HG03457 (cell line): ENCODE measurements at regions not wholly inside any gene's neighbourhood (a gene's known extent, or its start where the extent isn't known, plus 50 kb on each side); places are given as distances from the start of the nearest gene placed in this dataset.

Experiments used
- ATAC-seq: cut with Tn5 transposase; IDR thresholded peaks from one replicate; pipeline ENCODE4 v1.9.1; 2021; ENCODE audit warnings: moderate number of reproducible peaks; ENCODE audit not compliant: unreplicated experiment

GRCh38 chr2:120807751-120808150, 72.1 kb downstream of the GLI2 start:
- ATAC-seq, result no peak

DNA sequence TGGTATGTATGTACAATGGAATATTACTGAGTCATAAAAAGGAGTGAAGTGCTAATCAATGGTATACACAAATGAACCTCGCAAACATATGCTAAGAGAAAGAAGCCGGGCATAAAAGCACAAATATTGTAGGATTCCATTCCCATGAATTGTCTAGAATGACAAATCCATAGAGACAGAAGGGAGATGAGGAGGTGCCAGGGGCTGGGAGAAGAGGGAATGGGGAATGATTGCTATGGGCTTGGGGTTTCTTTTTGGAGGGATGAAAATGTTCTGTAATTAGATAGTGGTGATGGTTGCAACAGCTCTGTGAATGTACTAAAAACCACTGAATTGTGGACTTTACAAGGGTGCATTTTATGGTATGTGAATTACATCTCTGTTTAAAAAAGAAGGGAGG, 73.5 kb downstream of the GLI2 start:
- ATAC-seq, result no peak

GRCh38 chr2:120809609-120810440, 74.2 kb downstream of the GLI2 start:
- no peak for ATAC-seq

DNA sequence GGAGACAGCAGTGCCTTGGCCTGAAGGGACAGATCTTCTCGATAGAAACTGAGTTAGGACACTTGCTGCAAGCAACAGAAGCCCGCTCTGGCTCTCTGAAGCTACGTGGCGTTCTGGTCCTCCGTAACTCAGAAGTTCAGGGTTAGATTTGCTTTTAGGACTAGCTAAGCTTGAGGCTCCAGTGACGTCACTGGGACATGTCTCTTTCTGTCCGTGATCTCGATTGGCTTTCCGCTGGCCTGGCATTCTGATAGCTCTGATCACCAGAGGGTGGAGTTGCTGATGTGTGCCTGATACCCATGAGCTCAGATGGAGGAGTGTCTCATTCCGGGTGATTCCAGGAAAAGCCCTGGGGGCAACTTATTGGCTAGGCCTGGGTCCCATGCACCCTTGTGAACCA, 75.0 kb downstream of the GLI2 start:
- ATAC-seq, result no peak

DNA sequence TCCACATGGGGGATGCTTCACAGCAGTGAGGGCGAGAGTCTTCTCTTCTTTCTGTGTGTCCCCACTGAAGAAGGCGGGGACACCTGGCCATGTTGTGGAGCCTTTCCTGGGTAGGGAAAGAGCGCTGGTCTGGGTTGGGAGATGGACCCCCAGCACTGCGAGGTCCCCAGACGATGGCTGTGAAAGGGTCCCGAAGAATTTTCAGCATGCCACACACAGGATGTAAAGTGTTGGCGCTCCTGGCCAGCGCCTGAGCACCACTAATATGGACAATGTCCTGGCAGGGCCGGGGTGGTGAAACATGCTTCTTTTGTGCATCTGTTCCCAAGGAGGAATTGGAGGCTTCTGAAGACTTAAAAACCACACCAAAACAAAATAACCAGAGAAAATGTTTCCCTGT, 77.2 kb downstream of the GLI2 start:
- ATAC-seq, result no peak

GRCh38 chr2:120814352-120814751, 78.7 kb downstream of the GLI2 start:
- ATAC-seq, result no peak

- no peak for ATAC-seq
Measured at GRCh38 chr2:120815292-120815691, 79.6 kb downstream of the GLI2 start.

DNA sequence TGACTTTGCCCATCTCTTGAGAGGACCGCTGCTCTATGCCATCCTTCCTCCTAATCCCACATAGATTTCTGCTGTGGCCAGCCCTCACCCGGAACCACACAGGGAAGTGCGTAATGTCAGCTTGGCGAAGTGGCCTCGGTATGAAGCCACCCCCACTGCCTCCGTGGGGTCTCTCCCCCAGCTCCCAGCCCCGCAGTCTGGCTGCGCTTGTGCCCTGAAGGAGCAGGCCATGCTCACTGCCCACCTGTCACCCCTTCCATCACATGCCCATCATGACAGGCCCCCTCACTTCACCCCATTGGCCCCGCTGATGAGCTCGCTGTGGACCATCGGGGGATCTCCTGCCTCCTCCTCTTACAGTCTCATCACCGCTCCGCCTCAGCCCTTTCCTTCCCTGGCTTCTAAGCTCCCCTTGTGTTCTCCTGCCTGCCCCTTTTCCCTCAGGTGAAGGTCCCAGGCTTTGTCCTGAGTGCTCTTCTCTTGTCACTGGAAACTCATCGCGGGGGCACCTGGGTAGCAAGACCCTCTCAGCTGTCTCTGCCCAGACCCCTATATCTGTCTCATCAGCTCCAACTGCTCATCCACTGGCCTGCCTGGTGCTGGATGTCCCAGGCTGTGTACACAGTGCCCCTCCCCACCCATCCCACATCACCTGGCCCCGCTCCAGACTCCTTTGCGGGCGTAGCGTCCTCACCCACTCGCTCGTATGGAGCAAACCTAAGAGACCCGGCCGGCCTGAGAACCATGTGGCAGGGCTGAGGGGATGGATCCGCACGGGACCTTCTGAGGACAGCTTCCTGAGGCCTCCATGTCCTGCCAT, 81.7 kb downstream of the GLI2 start:
- ATAC-seq, result no peak

DNA sequence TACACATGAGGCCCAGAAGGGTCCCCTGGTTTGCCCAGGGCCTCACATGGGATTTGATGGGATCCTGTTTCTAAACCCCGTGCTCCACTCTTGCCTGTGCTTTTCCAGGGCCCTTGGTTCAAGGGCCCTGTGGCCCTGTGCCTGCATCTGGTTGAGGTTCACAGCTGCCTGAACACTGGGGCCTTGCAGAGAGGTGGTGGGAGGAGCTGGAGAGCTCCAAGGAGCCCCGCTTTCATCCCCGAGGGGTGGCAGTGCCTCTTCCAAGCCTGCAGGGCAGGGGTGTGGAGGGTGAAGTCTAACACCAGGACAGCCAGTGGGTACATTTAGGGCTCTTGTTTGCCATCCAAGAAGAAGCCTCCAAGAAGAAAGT, 82.3 kb downstream of the GLI2 start:
- ATAC-seq, result no peak

DNA sequence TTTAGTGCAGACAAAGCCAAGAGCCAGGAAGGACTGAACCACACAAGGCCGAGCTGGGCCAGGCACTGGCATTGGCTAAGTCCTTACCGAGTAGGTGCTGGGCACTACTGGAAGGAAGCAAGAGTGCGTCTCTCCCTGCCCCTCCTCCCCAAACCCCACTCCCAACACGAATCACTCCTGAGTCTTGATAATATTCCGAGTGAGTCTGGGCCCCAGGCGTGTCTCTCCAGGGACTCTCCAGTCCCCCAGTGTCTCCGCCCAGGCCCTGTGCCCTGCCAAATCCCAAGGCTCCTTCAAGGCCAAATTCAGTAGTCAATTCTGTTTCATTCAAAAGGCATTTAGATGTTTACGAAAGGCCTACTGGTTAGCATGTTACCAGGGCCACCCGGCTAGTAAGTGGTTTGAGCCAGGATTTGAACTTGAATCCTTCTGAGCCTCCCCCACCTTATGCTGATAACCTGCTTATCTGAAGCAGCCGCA, 82.8 kb downstream of the GLI2 start:
- no peak for ATAC-seq

GRCh38 chr2:120819720-120820210, 84.1 kb downstream of the GLI2 start:
- ATAC-seq, result no peak

DNA sequence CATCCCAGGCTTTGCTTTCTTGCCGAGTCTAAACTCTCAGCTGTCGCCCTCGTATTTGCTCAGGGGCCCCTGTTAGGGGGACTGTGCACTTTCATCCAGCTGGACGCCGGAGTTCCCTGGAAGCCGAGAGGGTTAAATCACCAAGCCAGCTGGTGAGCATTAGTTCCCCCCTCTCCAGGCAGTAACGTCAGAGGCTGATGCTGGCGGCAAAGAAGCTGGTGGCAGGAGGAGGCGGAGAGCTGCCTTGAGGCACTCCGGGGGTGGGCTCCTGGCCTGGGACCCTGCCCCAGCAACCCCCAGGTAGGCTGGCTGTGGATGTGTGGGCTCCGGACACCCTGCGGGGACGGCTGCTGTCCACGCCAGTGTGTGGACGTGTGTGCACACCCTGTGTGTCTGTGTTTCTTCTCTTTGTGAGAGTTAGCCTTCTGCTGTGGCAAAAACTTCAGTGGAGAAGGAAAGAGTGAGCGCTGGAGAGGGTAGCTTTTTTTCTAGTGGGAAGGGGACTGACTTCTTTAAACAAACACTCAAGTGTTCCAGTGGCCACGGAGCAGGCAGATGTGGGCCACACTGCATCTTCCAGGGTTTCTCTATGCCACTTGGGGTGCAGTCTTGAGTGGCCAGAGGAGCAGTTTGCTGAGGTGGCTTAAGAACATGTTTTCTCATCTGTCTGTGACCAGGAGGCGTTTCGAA, 84.7 kb downstream of the GLI2 start:
- no peak for ATAC-seq

GRCh38 chr2:120820953-120821279, 85.2 kb downstream of the GLI2 start:
- no peak for ATAC-seq

GRCh38 chr2:120821446-120822160, 85.9 kb downstream of the GLI2 start:
- no peak for ATAC-seq

GRCh38 chr2:120822933-120823332, 87.3 kb downstream of the GLI2 start:
- no peak for ATAC-seq

DNA sequence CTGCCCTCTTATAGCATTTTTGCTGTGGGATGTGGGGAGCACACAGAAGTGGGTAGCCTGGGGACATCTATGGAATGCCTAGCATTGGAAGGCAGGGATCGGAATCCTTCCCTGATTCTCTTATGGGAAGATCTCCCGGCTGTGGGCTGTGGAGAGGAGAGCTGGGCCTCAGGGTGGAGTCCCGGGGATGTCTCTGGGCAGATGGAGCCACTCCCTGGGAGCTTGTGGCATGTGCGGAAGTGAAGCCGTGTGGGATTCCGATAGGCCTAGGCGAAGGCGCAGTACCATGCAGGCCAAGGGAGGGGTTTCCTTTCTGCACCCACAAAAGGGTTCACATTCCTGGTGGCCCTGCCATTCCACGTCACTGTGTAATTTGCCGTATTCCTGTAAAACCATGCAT, 87.9 kb downstream of the GLI2 start:
- no peak for ATAC-seq

DNA sequence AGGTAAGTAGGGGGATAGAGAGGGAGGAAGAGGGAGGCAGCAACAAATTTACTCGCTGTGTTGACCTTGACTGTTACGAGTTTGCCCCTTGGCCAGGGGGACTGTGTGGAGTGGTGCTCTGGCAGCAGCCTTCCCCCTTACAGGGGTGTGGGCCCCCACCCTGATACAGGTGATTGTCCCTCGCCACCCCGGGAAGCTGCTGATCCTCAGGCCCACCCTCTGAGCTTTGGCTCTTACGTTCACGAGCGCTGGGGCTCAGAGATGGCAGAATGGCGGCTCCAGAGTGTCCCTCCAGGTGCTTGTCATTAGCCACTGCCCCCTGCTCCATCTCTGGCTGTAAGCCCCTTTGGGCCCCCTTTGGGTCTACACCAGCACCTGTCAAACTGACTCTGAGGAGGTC, 88.6 kb downstream of the GLI2 start:
- ATAC-seq, result no peak

DNA sequence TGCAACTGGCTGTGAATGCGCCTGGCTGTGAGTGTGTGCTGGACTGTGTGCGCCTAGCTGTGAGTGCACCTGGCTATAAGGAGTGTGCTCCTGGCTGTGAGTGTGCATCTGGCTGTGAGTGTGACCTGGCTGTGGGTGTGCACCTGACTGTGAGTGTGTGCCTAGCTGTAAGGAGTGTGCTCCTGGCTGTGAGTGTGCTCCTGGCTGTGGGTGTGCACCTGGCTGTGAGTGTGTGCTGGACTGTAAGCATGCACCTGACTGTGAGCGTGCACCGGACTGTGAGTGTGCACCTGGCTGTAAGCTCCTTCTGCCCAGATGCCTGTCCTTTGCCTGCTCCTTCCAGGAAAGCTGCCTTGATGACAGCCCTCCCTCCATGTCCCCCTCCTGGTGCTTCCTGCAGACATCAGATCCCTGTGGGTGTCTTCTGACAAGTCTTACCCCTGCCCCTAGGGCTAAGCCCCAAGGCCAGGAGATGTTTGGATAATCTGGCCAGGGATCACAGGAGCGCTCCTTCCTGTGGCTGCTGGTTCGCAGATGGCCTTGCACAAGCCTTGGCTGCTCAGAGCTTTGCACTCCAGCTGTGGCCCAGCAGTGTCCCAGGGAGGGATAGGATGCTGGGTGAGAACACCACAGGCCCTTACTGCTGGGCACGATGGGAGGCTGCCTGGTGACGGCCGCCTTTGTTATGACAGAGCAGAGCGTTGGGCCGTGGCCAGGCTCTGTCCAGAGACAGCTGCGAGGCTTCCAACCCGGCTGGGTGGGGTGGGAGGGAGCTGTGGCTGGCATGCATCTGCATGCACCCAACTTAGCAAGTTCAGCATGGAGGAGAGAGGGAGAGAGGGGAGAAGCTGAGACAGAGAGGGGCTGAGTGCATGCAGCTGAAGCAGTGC, 89.9 kb downstream of the GLI2 start:
- ATAC-seq, result no peak

DNA sequence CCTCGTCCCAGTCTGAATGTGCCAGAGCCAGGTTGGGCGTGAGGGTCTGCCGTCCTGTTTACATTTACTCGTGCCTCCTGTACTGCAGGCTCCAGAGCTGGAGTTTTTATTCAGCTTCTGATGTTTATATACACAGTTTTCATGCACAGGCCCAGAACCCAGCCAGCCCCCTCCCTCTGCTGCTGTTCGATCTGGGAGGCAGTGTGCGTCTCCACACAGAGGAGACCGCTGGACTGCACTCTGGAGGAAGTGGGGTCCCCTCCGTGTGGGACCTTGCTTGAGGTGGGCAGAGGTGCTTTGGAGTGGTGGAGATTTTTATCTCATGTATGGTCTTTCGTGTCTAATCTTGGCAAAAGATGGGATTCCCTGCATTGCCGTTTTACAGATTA, 90.6 kb downstream of the GLI2 start:
- ATAC-seq, result no peak
